HEK293T (cell line): ENCODE measurements at regions not wholly inside any gene's neighbourhood (a gene's known extent, or its start where the extent isn't known, plus 50 kb on each side); places are given as distances from the start of the nearest gene placed in this dataset.

Experiments
- FOXK2 ChIP-seq: fragments of 450-650 bp; IDR thresholded peaks from 2 replicates; pipeline ENCODE4 v1.6.1; 2016; ENCODE audit warnings: mild to moderate bottlenecking
- FOXM1 ChIP-seq: fragments of 450-650 bp; IDR thresholded peaks from 2 replicates; pipeline ENCODE4 v1.6.1; 2017; ENCODE audit warnings: mild to moderate bottlenecking, borderline replicate concordance
- HDGF ChIP-seq: fragments of 450-650 bp; IDR thresholded peaks from 2 replicates; pipeline ENCODE4 v1.6.1; 2017; ENCODE audit warnings: antibody characterized with exemption, borderline replicate concordance
- ZNF384 ChIP-seq: fragments of 450-650 bp; IDR thresholded peaks from 2 replicates; pipeline ENCODE4 v1.6.1; 2016

DNA sequence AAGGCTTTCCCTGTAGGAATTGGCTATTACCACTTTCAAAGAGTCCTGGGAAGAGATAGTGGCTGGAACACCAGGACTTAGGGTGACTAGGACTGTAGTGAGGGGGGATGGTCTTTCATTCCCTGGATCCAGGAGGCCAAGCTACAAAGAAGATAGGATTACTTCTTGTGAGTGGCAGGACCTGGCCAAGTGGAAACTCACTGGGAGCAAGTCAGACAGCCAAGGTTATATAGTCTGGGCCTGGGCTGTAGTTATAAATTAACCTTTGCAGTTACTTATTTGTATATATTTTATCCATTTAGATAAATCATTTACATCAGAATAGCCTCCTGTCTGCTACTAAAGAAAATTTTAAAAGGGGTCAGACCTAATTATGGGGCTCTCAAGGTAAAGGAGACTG lies 124.3 kb downstream of the TLR4 start:
- TF ChIP-seq ZNF384 = no peak
- TF ChIP-seq FOXK2 = no peak
- no peak for TF ChIP-seq FOXM1
- TF ChIP-seq HDGF = no peak
